Keratinocyte (primary cell): ENCODE measurements at regions not wholly inside any gene's neighbourhood (a gene's known extent, or its start where the extent isn't known, plus 50 kb on each side); places are given as distances from the start of the nearest gene placed in this dataset.

ENCODE experiments used
- CTCF ChIP-seq, 3 experiments: IDR thresholded peaks in 1 of 3; conservative IDR thresholded peaks in 1 of 3; optimal IDR thresholded peaks in 1 of 3; 2 replicates in 2 of 3; 3 replicates in 1 of 3; pipeline versions ENCODE3 to v1.5.1; 2011; ENCODE audit warnings: low read length in 3 of 3, mild to moderate bottlenecking in 3 of 3, moderate library complexity in 2 of 3, control low read depth in 1 of 3, inconsistent platforms in 1 of 3; ENCODE audit not compliant: insufficient read depth in 2 of 3; ENCODE audit errors: extremely low read depth in 1 of 3
- EZH2 ChIP-seq: IDR thresholded peaks from one replicate; pipeline ENCODE4 v1.6.1; 2012; ENCODE audit warnings: inconsistent platforms, mild to moderate bottlenecking, low read length, moderate library complexity

- TF ChIP-seq CTCF (optimal IDR thresholded peaks at IDR 0.05 in 1 of 3, IDR thresholded peaks at IDR 0.05 in 1 of 3, conservative IDR thresholded peaks at IDR 0.05 in 1 of 3; ENCODE audit: extremely low read depth in 1 of 3, insufficient read depth in 2 of 3, low read length in 3 of 3) (no peak), EZH2 (no peak)
Measured at GRCh38 chr13:82693607-82694006, 1188.7 kb downstream of the SLITRK1 start.
